H1 (cell line): ENCODE measurements at regions not wholly inside any gene's neighbourhood (a gene's known extent, or its start where the extent isn't known, plus 50 kb on each side); places are given as distances from the start of the nearest gene placed in this dataset.

ENCODE experiments used
- CHD7 ChIP-seq: fragments of 300-600 bp; sonication (generic); IDR thresholded peaks from 2 replicates; pipeline ENCODE4 v1.7.1; 2012; ENCODE audit warnings: low read length, moderate library complexity, mild to moderate bottlenecking, inconsistent platforms; ENCODE audit not compliant: insufficient replicate concordance
- CTBP2 ChIP-seq: IDR thresholded peaks from 2 replicates; pipeline ENCODE4 v1.7.0; 2011; ENCODE audit warnings: borderline replicate concordance, mild to moderate bottlenecking, moderate library complexity, mixed read lengths, low read length; ENCODE audit not compliant: insufficient read depth, insufficient read length
- EP300 ChIP-seq, 2 experiments: IDR thresholded peaks; 1 replicate in 1 of 2; 2 replicates in 1 of 2; pipeline ENCODE4 v1.6.1; 2011 to 2012; ENCODE audit warnings: low read depth in 2 of 2, low read length in 2 of 2, mild to moderate bottlenecking in 2 of 2, borderline replicate concordance in 1 of 2, inconsistent platforms in 1 of 2, moderate library complexity in 1 of 2
- GABPA ChIP-seq: IDR thresholded peaks from 2 replicates; pipeline ENCODE4 v1.6.1; 2011; ENCODE audit warnings: mild to moderate bottlenecking, low read length, moderate library complexity, borderline replicate concordance; ENCODE audit not compliant: insufficient read depth
- NRF1 ChIP-seq: IDR thresholded peaks from 2 replicates; pipeline ENCODE4 v1.6.1; 2011; ENCODE audit warnings: mild to moderate bottlenecking, low read depth, low read length, improper control_type of control experiment
- SIX5 ChIP-seq: IDR thresholded peaks from 2 replicates; pipeline ENCODE4 v1.6.1; 2011; ENCODE audit warnings: mild to moderate bottlenecking, low read depth, low read length

DNA sequence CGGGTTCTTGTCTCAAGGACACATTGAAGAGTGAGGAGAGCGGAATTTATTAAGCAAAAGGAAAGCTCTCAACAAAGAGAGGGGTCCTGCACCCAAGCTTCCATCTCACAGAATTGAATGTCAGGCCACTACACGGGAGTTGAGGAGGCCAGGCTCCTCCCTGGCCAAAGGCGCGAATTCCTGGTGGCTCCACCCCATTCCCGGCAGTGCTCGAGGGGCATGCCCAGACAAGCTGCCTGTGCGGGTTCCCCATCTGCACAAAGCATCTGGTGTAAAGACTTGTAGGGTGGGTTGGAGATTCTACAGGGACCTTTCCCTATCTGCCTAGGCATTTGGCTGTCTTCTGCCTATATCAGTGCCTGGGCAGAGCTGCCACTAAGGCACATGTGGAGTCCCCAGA lies 648.5 kb upstream of the PKN2 start (continued):
- no peak for TF ChIP-seq CHD7
- no peak for TF ChIP-seq CTBP2
- no peak for TF ChIP-seq GABPA
- TF ChIP-seq SIX5: no peak
- TF ChIP-seq EP300 (IDR thresholded peaks at IDR 0.05; ENCODE audit: borderline replicate concordance in 1 of 2, low read depth in 2 of 2, low read length in 2 of 2): no peak
- no peak for TF ChIP-seq NRF1
